Natural killer cell treated with Interleukin-12 subunit alpha and Interleukin-12 subunit beta and Interleukin-15 and Interleukin-18, amount 100 ng/mL, for 72 hours (primary cell): ENCODE measurements at regions not wholly inside any gene's neighbourhood (a gene's known extent, or its start where the extent isn't known, plus 50 kb on each side); places are given as distances from the start of the nearest gene placed in this dataset.

Source experiments
- ATAC-seq, 2 donors: fragments of 150-1000 bp; cut with Tn5 transposase in 1 of 2; sonication (Bioruptor Pico), chemical (Tn5 transposase) in 1 of 2; 2 replicates each; pipeline ENCODE4 v1.10.0; 2021
- DNase-seq: peaks from one replicate; pipeline ENCODE4 v3.0.0; 2022; ENCODE audit warnings: low spot score
- H3K27ac Mint-ChIP-seq, 2 donors: 1 replicate in 1 of 2; 2 replicates in 1 of 2; pipeline ENCODE4 v1.8.0; 2022; ENCODE audit warnings: mixed read lengths in 2 of 2, mild to moderate bottlenecking in 1 of 2, moderate library complexity in 1 of 2
- H3K27me3 Mint-ChIP-seq, 2 donors: 1 replicate in 1 of 2; 2 replicates in 1 of 2; pipeline ENCODE4 v1.8.0; 2022; ENCODE audit warnings: mixed read lengths in 2 of 2
- H3K36me3 Mint-ChIP-seq: one replicate; pipeline ENCODE4 v1.8.0; 2022; ENCODE audit warnings: mixed read lengths
- H3K4me1 Mint-ChIP-seq, 2 donors: 1 replicate in 1 of 2; 2 replicates in 1 of 2; pipeline ENCODE4 v1.8.0; 2022; ENCODE audit warnings: low read depth in 2 of 2, mixed read lengths in 2 of 2, mild to moderate bottlenecking in 1 of 2
- H3K4me3 Mint-ChIP-seq: one replicate; pipeline ENCODE4 v1.8.0; 2022; ENCODE audit warnings: mixed read lengths
- H3K9me3 Mint-ChIP-seq: 2 replicates; pipeline ENCODE4 v1.8.0; 2022; ENCODE audit warnings: mixed read lengths

DNA sequence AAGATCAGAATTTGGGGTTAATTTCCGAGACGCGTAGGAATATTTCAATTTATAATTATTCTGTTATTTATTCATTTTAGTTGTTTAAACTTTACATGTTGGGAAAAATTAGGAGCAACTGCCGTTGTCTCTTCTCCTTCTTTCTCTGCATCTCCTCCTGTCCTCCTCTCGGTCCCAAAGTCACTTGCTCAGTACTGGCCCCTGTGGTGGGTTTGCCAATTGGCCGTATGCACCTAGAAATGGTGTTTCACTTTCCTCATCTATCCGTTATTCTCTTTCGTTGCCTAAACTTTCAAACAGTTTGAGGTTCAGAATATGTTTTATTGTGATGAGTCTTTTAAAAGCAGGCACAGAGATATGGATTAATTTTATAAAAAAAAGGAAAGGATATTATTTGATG lies 517.9 kb downstream of the PLCL1 start:
- no peak for DNase-seq
- peaks cover 5 to 6% of the 10 kb centered on the region in 2 donors for H3K4me1 Mint-ChIP-seq
- no peak overlapping the region for H3K4me3 Mint-ChIP-seq
- no peaks in the 10 kb centered on the region for H3K9me3 Mint-ChIP-seq
- H3K36me3 Mint-ChIP-seq, result no peaks in the 10 kb centered on the region
- H3K27me3 Mint-ChIP-seq, result peaks cover 14 to 34% of the 10 kb centered on the region in 2 donors
- no peak overlapping the region for H3K27ac Mint-ChIP-seq
- ATAC-seq, result no peak

DNA sequence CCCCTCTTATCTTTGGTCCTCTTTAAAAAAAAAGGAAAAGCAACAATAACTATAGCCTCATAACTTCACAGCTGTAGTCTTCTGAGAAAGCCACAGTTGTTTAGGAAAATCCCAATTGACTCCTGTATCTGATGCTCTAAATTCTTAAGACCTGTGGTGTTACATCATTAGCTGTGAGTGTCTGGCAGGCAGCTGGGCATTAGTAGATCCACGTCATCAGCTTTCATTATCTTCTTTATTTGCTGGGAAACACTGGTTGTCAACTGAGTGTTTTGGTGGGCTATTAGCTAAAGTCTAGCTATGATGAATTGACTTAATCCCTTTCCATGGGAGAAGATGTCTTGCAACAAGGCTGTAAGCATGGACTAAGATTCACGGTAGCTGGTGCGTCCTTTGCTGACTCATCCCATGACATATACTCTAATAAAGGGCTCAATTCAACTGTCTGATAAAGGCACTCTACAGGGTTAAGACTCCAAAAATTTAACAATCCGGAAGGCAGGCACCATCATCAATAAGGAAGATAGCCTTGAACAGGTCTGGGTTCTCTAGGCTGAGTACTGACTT lies 517.2 kb downstream of the PLCL1 start:
- H3K27ac Mint-ChIP-seq, result no peak overlapping the region

DNA sequence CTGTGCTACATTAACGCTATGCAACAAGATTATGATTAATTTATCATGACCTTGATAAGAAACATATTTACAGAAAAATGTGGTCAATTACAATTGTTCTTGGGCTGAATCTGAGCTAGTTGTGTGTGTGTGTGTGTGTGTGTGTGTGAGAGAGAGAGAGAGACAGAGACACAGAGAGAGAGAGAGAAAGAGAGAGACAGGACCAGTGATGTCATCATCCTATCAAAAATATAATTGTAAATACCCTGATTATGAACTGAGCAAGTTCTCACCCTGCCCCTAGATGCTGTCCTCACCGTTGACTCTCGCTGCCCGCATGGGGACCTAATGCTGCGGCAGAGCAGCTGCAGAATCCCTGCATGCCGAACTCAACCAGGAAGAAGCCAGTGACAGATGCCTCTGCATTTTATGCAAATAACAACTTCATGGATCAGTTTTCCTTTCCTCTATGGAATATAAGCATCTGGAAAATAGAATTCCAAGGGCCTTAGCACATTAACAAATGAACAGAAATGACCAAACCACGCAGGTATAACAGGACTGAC lies 512.5 kb downstream of the PLCL1 start:
- Mint-ChIP-seq H3K4me1 (no peaks in the 10 kb centered on the region), H3K27me3 (peaks cover 25 to 64% of the 10 kb centered on the region in 2 donors), H3K9me3 (no peaks in the 10 kb centered on the region), H3K36me3 (no peaks in the 10 kb centered on the region), H3K4me3 (no peak overlapping the region), H3K27ac (no peak overlapping the region)
- DNase-seq (no peak), ATAC-seq (no peak)

More for the DNA sequence above, 517.2 kb downstream of the PLCL1 start:
- H3K4me1 Mint-ChIP-seq, result peaks cover 3 to 4% of the 10 kb centered on the region in 2 donors
- no peaks in the 10 kb centered on the region for H3K36me3 Mint-ChIP-seq
- peaks cover 17 to 41% of the 10 kb centered on the region in 2 donors for H3K27me3 Mint-ChIP-seq
- H3K9me3 Mint-ChIP-seq, result no peaks in the 10 kb centered on the region
- H3K4me3 Mint-ChIP-seq, result no peak overlapping the region
- DNase-seq (no peak), ATAC-seq (no peak)

DNA sequence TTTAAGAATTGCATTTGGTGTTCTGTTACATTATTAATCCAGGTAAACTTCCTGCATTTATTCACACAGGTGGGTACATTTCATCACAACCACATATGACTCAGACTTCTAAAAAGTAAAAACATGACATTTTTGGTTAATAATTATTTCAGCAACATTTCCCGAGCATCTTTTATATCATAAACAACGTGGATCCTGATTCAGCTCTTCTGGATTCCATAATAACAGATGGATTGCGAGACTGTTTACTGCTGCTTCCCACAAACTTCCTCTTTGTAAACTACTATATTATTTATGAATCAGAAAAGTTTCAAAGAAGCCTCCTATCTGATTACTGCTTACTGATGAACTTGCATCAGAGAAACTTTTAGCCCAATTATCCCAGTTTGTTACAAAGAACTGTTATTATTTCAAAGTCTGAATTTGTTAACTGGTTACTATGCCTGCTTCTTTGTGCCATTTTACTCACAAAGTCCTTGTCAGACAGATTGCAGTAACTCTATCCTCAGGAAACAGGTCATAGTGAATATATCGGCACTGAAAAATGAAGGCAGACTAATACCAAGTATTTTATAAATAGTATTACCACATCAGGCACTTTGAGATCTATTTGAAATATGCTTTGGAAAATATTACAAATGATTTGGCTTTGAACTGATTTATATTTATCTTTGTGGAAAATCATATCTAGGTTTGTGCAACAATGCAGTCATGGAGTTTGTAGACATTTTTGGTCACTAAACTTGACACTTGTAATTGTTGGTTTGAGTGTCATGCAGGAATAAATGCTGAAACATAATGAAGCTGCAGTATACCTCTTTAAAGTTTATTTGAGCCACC lies 511.6 kb downstream of the PLCL1 start:
- Mint-ChIP-seq H3K27me3 (peaks cover 19 to 55% of the 10 kb centered on the region in 2 donors), H3K9me3 (no peaks in the 10 kb centered on the region), H3K4me3 (no peak overlapping the region), H3K27ac (no peak overlapping the region), H3K4me1 (no peaks in the 10 kb centered on the region), H3K36me3 (no peaks in the 10 kb centered on the region)
- no peak for ATAC-seq
- no peak for DNase-seq

DNA sequence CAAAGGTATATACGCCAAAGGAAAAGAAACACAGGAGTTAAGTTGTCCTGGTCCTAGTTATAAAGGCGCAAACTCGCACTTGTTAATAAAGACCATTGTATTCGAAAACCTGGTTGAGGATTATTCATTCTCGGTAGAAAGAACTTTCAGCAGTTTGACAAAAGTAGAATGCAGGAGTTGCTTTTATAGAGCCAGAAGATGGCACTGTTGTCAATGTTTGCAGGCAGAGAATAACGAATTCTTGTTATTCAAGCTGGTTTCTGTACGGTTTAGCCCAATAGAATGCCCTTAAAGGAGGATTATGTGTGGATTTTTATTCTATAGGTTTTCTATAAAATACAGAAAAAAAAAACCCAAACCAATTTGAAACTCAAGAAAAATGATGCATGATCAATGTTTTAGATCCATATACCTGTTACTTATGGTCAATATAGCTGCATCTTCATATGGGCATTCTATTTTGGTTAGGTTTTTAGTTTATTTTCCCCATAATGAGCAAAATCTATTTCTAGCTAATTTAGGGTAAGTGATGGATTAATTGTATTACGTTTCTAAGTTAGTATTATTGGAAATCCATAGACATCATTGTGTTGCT lies 510.3 kb downstream of the PLCL1 start:
- Mint-ChIP-seq H3K27ac (no peak overlapping the region), H3K36me3 (no peaks in the 10 kb centered on the region), H3K4me3 (no peak overlapping the region), H3K9me3 (no peaks in the 10 kb centered on the region), H3K27me3 (peaks cover 15 to 42% of the 10 kb centered on the region in 2 donors), H3K4me1 (no peaks in the 10 kb centered on the region)
- ATAC-seq (no peak), DNase-seq (no peak)

DNA sequence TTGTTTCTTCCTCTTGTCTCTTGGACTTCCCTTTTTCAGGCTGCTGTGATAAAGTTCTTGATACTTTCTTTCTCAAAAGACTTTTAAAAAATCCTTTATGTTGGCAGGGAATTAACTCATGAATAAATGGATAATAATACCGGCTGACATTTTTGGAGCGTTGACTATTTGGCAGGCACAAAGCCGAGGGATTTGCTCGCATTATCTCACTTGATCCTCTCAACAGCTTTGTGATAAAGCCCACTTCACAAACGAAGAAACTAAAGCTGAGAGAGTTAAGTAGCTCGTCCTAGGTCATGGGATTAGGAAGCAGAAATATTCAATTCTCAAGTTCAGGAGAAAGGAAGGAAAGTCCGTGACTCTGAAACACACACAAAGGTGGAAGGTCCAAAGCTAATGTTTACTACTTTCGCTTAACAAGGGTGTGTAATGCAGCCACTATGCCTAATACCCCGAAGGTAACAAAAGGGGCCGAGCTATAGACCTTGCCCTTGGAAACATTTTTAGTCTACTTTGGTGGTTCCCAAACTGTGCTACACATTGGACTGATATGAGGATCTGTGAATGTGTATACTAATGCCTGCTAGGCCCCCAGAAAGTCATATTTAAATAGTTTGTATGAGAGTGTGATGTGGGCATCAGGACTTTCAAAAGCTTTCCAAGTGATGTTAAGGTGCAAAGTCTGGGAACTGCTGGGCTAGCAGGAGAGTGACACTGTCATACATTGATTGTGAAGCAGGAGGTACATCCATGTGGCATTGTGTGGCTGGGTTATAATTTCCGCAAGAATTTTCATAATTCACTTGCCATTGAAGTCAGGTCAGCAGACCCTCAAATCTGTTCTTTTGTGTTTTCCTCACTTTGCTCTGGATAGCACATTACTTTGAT lies 508.4 kb downstream of the PLCL1 start:
- no peaks in the 10 kb centered on the region for H3K36me3 Mint-ChIP-seq

DNA sequence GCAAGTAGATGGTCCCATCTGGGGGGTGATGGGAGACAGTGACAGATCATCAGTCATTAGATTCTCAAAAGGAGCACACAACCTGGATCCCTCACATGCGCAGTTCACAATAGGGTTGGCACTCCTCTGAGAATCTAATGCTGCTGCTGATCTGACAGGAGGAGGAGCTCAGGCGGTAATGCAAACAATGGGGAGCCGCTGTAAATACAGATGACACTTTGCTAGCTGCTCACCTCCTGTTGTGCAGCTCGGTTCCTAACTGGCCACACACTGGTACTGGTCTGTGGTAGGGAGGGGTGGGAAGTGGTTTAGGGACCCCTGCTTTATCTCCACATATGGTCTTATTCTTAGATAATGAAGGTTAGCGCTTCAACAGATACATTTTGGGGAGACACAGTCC lies 506.6 kb downstream of the PLCL1 start:
- no peak for DNase-seq
- Mint-ChIP-seq H3K4me1 (no peaks in the 10 kb centered on the region), H3K27ac (no peak overlapping the region), H3K9me3 (no peaks in the 10 kb centered on the region), H3K27me3 (peaks cover 18 to 45% of the 10 kb centered on the region in 2 donors), H3K36me3 (no peaks in the 10 kb centered on the region), H3K4me3 (no peak overlapping the region)
- peak in 1 of 2 donors; percentile 20 for ATAC-seq

More for the DNA sequence above, 508.4 kb downstream of the PLCL1 start:
- Mint-ChIP-seq H3K4me1 (no peaks in the 10 kb centered on the region), H3K27ac (no peak overlapping the region), H3K27me3 (peaks cover 15 to 43% of the 10 kb centered on the region in 2 donors), H3K9me3 (no peaks in the 10 kb centered on the region), H3K4me3 (no peak overlapping the region)
- no peak for DNase-seq
- no peak for ATAC-seq

DNA sequence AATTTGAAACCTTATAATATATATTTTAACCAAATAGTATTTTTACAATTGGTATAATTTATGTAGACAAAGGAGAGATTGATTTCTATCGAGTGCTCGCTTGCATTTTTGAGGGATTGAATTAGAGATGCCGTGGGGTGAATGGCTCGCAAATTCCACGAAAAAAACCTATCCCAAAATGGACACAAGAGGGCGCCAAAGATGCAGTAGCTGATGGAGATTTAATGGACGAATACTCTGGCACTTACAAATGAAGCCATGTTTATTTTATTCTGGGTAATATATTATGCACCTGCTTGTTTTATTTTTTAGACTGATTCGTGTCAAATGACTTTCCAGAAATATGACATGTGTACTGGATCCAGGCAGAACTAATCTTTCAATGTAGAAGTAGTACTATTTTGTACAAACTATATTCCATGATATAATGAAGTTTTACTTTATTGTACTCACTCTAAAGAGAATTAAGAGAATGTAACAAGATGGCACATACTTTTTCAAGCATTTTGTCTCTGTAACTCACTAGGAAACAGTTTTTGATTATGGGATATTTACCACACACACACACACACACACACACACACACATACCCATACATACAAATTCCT lies 505.4 kb downstream of the PLCL1 start:
- Mint-ChIP-seq H3K4me1 (no peaks in the 10 kb centered on the region), H3K4me3 (no peak overlapping the region), H3K27ac (no peak overlapping the region), H3K9me3 (no peaks in the 10 kb centered on the region), H3K36me3 (no peaks in the 10 kb centered on the region), H3K27me3 (peaks cover 18 to 36% of the 10 kb centered on the region in 2 donors)
- DNase-seq, result no peak
- no peak for ATAC-seq

DNA sequence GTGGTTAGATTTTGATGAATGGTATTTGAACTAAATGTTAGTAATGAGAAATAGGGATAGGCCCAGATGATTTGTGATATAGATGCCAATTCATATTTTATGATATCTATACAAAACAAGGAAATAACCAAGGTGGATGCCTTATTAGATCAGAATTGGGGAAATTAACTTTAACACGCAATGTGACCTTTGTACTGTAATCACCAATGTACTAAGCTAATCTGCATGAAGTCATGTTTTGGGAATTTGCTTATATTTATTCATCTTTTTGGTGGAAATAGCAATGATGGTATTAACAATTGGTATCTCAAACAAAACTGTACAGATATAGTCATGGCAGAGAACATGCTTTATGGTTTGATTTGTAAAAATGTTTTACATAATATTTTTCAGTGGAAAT lies 504.7 kb downstream of the PLCL1 start:
- ATAC-seq, result no peak
- DNase-seq, result no peak
- Mint-ChIP-seq H3K4me1 (no peaks in the 10 kb centered on the region), H3K36me3 (no peaks in the 10 kb centered on the region), H3K27ac (no peak overlapping the region), H3K27me3 (peaks cover 16 to 29% of the 10 kb centered on the region in 2 donors), H3K9me3 (no peaks in the 10 kb centered on the region), H3K4me3 (no peak overlapping the region)

DNA sequence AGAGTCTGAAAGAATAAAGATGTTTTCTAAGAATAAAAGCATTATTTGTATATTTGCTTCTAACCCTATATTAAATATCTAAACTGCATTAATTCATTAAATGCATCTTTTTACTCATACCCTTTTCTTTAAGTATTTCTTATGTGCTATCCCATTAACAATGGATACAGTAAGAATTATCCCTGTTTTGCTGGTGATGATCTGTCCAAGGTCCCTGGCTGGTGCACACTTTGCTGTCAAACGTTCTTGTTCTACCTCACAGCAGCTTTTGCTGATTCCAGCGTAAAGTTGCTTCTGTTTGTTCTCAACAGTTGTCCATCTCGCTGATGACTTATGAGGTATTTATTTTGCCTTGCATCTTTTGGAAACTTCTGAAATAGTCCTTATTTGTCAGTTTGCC lies 504.0 kb downstream of the PLCL1 start:
- Mint-ChIP-seq H3K9me3 (no peaks in the 10 kb centered on the region), H3K27ac (no peak overlapping the region), H3K27me3 (peaks cover 9 to 25% of the 10 kb centered on the region in 2 donors), H3K36me3 (no peaks in the 10 kb centered on the region), H3K4me3 (no peak overlapping the region), H3K4me1 (no peaks in the 10 kb centered on the region)
- ATAC-seq (no peak), DNase-seq (no peak)

DNA sequence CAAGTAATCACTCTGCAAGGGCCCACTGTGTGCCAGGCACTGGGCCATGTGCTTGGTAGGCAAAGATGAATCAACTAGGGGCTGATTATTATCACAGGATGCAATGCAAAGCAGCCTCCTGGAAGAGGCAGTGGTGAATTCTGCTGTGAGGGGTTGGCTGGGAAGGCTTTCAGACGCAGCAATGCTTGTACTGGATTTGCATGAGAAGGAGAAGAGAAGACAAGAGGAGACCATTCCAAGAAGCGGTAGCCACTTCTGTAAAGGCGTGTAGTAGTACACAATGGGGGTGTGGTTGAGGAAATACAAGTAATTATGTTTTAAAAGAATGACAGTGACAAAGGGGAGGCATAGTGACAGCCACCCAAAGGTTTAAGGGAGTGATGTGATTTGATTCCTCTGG lies 502.7 kb downstream of the PLCL1 start:
- H3K9me3 Mint-ChIP-seq, result no peaks in the 10 kb centered on the region
- H3K4me3 Mint-ChIP-seq, result no peak overlapping the region
- H3K27ac Mint-ChIP-seq, result no peak overlapping the region
- DNase-seq, result no peak
- ATAC-seq, result no peak
- no peaks in the 10 kb centered on the region for H3K4me1 Mint-ChIP-seq
- no peaks in the 10 kb centered on the region for H3K36me3 Mint-ChIP-seq
- peaks cover 8 to 30% of the 10 kb centered on the region in 2 donors for H3K27me3 Mint-ChIP-seq

DNA sequence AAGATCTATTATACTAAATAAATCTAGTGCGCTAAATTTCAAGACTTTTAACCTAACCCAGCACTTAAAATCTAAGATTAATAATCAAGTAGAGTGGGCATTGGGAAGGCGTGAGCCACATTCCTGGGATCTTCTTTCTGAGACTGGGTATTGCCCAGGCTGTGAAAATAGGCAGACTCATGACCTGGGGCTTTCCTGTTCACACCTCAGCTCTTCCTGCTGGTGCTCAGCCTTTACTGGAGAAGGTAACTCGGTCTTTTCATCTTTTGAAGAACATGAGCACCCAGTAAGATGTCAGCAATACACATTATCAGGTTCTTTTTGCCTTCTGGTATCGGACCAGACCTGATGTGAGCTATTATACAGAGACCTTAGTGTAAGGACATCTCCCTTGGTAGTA lies 500.5 kb downstream of the PLCL1 start:
- H3K27me3 Mint-ChIP-seq, result peaks cover 8 to 30% of the 10 kb centered on the region in 2 donors
- ATAC-seq (no peak), DNase-seq (no peak)
- H3K27ac Mint-ChIP-seq, result no peak overlapping the region
- no peaks in the 10 kb centered on the region for H3K9me3 Mint-ChIP-seq
- no peaks in the 10 kb centered on the region for H3K36me3 Mint-ChIP-seq
- no peaks in the 10 kb centered on the region for H3K4me1 Mint-ChIP-seq
- H3K4me3 Mint-ChIP-seq, result no peak overlapping the region

DNA sequence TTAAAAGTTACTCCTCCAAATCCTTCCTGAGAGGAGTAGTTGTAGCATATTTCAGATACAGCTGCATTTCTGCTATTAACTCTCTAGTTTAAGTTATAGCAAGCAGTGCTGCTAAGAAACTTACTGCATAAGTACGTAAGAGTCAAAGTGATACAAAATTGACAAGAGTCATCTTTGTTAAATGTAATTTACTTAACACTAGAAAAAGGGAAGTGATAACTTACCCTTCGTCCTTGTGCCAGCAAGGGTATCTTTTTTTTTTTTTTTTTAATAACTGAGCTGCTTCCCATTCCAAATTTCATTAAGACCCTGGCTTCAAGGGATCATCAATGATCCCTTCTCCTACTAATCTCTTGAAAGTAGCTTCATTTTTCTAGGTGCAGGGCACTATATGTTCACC lies 493.0 kb downstream of the PLCL1 start:
- Mint-ChIP-seq H3K27me3 (peaks cover 4 to 15% of the 10 kb centered on the region in 2 donors), H3K36me3 (no peaks in the 10 kb centered on the region), H3K4me3 (no peak overlapping the region), H3K9me3 (no peaks in the 10 kb centered on the region), H3K27ac (no peak overlapping the region), H3K4me1 (no peaks in the 10 kb centered on the region)
- DNase-seq (no peak), ATAC-seq (no peak)
